SK-N-SH (cell line): ENCODE measurements at regions not wholly inside any gene's neighbourhood (a gene's known extent, or its start where the extent isn't known, plus 50 kb on each side); places are given as distances from the start of the nearest gene placed in this dataset.

Source experiments
- CTCF ChIA-PET: fragments of 300-600, 350-600 bp; formaldehyde crosslinking; extraction: SDS; loops from one replicate; lab custom pipeline; 2021; lab: Yijun Ruan, JAX
- POLR2A ChIA-PET: fragments of 350-600 bp; sonication (Branson Sonifier 250); formaldehyde crosslinking; extraction: SDS; loops from one replicate; lab custom pipeline; 2020; ENCODE audit warnings: antibody characterized with exemption, inconsistent platforms; lab: Yijun Ruan, JAX
- DNase-seq: peaks from one replicate; pipeline ENCODE4 v3.0.0; 2012
- H2AFZ ChIP-seq: fragments of 200-600 bp; sonication (generic); 2 replicates; pipeline ENCODE4 v1.8.1; 2016; ENCODE audit warnings: antibody characterized with exemption, mild to moderate bottlenecking, low read depth
- H3F3A ChIP-seq: fragments of 200-600 bp; sonication (generic); replicated peaks from 2 replicates; pipeline ENCODE3; 2016; ENCODE audit warnings: antibody characterized with exemption, mild to moderate bottlenecking; ENCODE audit not compliant: insufficient read depth
- H3K27ac ChIP-seq, 2 experiments: fragments of 200-500 bp in 1 of 2; fragments of 200-600 bp in 1 of 2; sonication (Bioruptor generic) in 1 of 2; sonication (generic), shearing (Covaris generic) in 1 of 2; 2 replicates each; pipeline versions ENCODE4 v1.5.1 to v1.6.1; 2014 to 2016; ENCODE audit warnings: low read depth in 2 of 2, inconsistent platforms in 1 of 2, low read length in 1 of 2, mild to moderate bottlenecking in 1 of 2, mixed read lengths in 1 of 2
- H3K27me3 ChIP-seq: fragments of 200-600 bp; sonication (generic), shearing (Covaris generic); 2 replicates; pipeline ENCODE4 v1.6.1; 2016; ENCODE audit warnings: mixed run types; ENCODE audit not compliant: insufficient read depth
- H3K36me3 ChIP-seq, 2 experiments: fragments of 200-500 bp in 1 of 2; fragments of 200-600 bp in 1 of 2; sonication (Bioruptor generic) in 1 of 2; sonication (generic) in 1 of 2; replicated peaks in 1 of 2; 2 replicates each; pipeline versions ENCODE3 to v1.5.1; 2014 to 2016; ENCODE audit warnings: low read length in 1 of 2, mild to moderate bottlenecking in 1 of 2; ENCODE audit not compliant: insufficient read depth in 2 of 2, control insufficient read depth in 1 of 2
- H3K4me1 ChIP-seq, 2 experiments: fragments of 200-500 bp in 1 of 2; fragments of 200-600 bp in 1 of 2; sonication (Bioruptor generic) in 1 of 2; sonication (generic), shearing (Covaris generic) in 1 of 2; 2 replicates each; pipeline versions ENCODE4 v1.5.1 to v1.6.1; 2014 to 2016; ENCODE audit warnings: low read depth in 1 of 2, low read length in 1 of 2, mixed run types in 1 of 2; ENCODE audit not compliant: insufficient read depth in 2 of 2, control insufficient read depth in 1 of 2
- H3K4me2 ChIP-seq: fragments of 200-600 bp; sonication (generic), shearing (Covaris generic); 2 replicates; pipeline ENCODE4 v1.6.1; 2017; ENCODE audit warnings: mixed run types
- H3K4me3 ChIP-seq, 2 experiments: fragments of 200-500 bp in 1 of 2; fragments of 200-600 bp in 1 of 2; sonication (Bioruptor generic) in 1 of 2; sonication (generic), shearing (Covaris generic) in 1 of 2; 2 replicates each; pipeline versions ENCODE4 v1.5.1 to v1.8.1; 2014 to 2016; ENCODE audit warnings: low read depth in 2 of 2, inconsistent platforms in 1 of 2, low read length in 1 of 2, mild to moderate bottlenecking in 1 of 2, mixed read lengths in 1 of 2, moderate library complexity in 1 of 2
- H3K79me2 ChIP-seq: fragments of 200-600 bp; sonication (generic); 2 replicates; pipeline ENCODE4 v1.8.1; 2017; ENCODE audit warnings: mild to moderate bottlenecking; ENCODE audit not compliant: insufficient read depth
- H3K9ac ChIP-seq: fragments of 200-600 bp; sonication (generic); 2 replicates; pipeline ENCODE4 v1.6.1; 2017; ENCODE audit warnings: mixed run types
- H3K9me2 ChIP-seq: fragments of 200-600 bp; sonication (generic); 2 replicates; pipeline ENCODE4 v1.6.1; 2017; ENCODE audit warnings: mixed run types
- H3K9me3 ChIP-seq: fragments of 200-600 bp; sonication (generic); 2 replicates; pipeline ENCODE4 v1.6.1; 2017; ENCODE audit warnings: mixed run types, mild to moderate bottlenecking, moderate library complexity
- H4K20me1 ChIP-seq: fragments of 200-600 bp; sonication (generic); 2 replicates; pipeline ENCODE4 v1.6.1; 2017; ENCODE audit warnings: mild to moderate bottlenecking, mixed run types; ENCODE audit not compliant: insufficient read depth
- CHD2 ChIP-seq: fragments of 150-350 bp; IDR thresholded peaks from 2 replicates; pipeline ENCODE4 v1.6.1; 2018; ENCODE audit warnings: low read length; ENCODE audit not compliant: partially characterized antibody
- EP300 ChIP-seq, 2 experiments: IDR thresholded peaks; 2 replicates each; pipeline versions ENCODE4 v1.4.0 to v1.6.1; 2012; ENCODE audit warnings: borderline replicate concordance in 1 of 2, low read depth in 1 of 2, low read length in 1 of 2
- FOSL2 ChIP-seq: IDR thresholded peaks from 2 replicates; pipeline ENCODE4 v1.4.0; 2012; ENCODE audit warnings: low read depth, mild to moderate bottlenecking, moderate library complexity, borderline replicate concordance
- WGBS: methylation state at CpG from one replicate; pipeline ENCODE4 v1.1.6; 2017; ENCODE audit warnings: low lambda C conversion rate; 5-methylcytosine and 5-hydroxymethylcytosine counted together
- TF ChIP-seq, protein P1 (sequence below): IDR thresholded peaks from 2 replicates; pipeline ENCODE4; 2012
- TF ChIP-seq, protein P2 (sequence below): IDR thresholded peaks from 2 replicates; pipeline ENCODE4 v1.6.1; 2012; ENCODE audit warnings: mild to moderate bottlenecking, low read depth, low read length, moderate library complexity
- TF ChIP-seq, protein P3 (sequence below): IDR thresholded peaks from 2 replicates; pipeline ENCODE4 v1.4.0; 2012; ENCODE audit warnings: low read depth, borderline replicate concordance

DNA sequence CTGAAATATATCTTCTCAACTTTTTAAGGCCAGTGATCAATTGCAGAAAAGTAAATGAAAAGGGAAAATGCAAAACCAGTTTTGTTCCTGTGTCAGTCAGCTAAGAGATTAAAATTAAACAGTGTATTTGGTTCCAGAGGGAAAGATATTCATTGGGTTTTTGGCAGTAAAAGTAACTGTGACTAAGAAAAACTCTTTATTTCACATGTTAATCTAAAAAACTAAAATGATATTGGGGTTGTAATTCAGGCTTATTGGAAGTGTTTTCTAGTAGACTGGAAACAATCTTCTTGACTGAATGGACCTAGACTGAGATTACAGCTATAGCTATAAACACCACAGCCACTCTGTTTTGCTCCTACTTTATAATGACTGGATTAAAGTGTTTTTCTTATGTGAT, 413.9 kb downstream of the ADGRL2 start:
- Histone ChIP-seq H3K36me3 (no peaks in the 10 kb centered on the region), H3K9me2 (no peaks in the 10 kb centered on the region), H3K9ac (no peak overlapping the region), H4K20me1 (no peaks in the 10 kb centered on the region), H3K4me1 (no peaks in the 10 kb centered on the region), H3K79me2 (no peaks in the 10 kb centered on the region)
- POLR2A ChIA-PET: no interaction called here
- TF ChIP-seq CHD2: no peak
- TF ChIP-seq, protein P1, sequence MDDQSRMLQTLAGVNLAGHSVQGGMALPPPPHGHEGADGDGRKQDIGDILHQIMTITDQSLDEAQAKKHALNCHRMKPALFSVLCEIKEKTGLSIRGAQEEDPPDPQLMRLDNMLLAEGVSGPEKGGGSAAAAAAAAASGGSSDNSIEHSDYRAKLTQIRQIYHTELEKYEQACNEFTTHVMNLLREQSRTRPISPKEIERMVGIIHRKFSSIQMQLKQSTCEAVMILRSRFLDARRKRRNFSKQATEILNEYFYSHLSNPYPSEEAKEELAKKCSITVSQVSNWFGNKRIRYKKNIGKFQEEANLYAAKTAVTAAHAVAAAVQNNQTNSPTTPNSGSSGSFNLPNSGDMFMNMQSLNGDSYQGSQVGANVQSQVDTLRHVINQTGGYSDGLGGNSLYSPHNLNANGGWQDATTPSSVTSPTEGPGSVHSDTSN: no peak
- TF ChIP-seq, protein P2, sequence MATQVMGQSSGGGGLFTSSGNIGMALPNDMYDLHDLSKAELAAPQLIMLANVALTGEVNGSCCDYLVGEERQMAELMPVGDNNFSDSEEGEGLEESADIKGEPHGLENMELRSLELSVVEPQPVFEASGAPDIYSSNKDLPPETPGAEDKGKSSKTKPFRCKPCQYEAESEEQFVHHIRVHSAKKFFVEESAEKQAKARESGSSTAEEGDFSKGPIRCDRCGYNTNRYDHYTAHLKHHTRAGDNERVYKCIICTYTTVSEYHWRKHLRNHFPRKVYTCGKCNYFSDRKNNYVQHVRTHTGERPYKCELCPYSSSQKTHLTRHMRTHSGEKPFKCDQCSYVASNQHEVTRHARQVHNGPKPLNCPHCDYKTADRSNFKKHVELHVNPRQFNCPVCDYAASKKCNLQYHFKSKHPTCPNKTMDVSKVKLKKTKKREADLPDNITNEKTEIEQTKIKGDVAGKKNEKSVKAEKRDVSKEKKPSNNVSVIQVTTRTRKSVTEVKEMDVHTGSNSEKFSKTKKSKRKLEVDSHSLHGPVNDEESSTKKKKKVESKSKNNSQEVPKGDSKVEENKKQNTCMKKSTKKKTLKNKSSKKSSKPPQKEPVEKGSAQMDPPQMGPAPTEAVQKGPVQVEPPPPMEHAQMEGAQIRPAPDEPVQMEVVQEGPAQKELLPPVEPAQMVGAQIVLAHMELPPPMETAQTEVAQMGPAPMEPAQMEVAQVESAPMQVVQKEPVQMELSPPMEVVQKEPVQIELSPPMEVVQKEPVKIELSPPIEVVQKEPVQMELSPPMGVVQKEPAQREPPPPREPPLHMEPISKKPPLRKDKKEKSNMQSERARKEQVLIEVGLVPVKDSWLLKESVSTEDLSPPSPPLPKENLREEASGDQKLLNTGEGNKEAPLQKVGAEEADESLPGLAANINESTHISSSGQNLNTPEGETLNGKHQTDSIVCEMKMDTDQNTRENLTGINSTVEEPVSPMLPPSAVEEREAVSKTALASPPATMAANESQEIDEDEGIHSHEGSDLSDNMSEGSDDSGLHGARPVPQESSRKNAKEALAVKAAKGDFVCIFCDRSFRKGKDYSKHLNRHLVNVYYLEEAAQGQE: no peak
- TF ChIP-seq, all 33 proteins: peak for 0
- Histone ChIP-seq H2AFZ (no peak overlapping the region), H3K4me3 (no peak overlapping the region), H3K9me3 (no peaks in the 10 kb centered on the region), H3K27ac (no peak overlapping the region), H3K27me3 (no peaks in the 10 kb centered on the region), H3F3A (no peaks in the 10 kb centered on the region), H3K4me2 (no peak overlapping the region)
- no peak for DNase-seq
- CTCF ChIA-PET: interaction anchor here (0.6 kb wide), 1 partner anchor 1675 kb away, joined by 3 read pairs; no protein-coding TSS in a partner anchor

DNA sequence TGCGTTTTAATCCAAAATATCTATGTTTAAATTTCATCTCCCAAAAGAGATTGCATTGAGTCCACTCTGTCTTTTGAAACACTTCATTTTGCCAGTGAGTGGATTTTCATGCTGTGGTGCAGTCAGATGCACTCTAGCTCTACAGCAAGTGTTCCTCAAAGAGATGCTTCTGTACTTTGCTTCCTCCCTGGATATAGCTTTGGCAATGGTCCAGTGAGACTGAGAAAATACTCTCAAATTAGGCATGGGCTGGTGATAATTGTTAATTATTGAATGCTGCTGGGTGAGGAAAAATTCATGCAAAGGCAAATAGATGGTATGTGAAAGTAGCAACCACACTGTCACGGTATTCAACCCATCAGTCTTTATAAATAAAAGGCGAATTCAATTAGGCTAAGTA, 396.9 kb downstream of the ADGRL2 start:
- no peak overlapping the region for H2AFZ ChIP-seq
- TF ChIP-seq FOSL2 (no peak), EP300 (IDR thresholded peaks at IDR 0.05; ENCODE audit: borderline replicate concordance in 1 of 2, low read depth in 1 of 2, low read length in 1 of 2) (no peak)
- TF ChIP-seq, protein P3, sequence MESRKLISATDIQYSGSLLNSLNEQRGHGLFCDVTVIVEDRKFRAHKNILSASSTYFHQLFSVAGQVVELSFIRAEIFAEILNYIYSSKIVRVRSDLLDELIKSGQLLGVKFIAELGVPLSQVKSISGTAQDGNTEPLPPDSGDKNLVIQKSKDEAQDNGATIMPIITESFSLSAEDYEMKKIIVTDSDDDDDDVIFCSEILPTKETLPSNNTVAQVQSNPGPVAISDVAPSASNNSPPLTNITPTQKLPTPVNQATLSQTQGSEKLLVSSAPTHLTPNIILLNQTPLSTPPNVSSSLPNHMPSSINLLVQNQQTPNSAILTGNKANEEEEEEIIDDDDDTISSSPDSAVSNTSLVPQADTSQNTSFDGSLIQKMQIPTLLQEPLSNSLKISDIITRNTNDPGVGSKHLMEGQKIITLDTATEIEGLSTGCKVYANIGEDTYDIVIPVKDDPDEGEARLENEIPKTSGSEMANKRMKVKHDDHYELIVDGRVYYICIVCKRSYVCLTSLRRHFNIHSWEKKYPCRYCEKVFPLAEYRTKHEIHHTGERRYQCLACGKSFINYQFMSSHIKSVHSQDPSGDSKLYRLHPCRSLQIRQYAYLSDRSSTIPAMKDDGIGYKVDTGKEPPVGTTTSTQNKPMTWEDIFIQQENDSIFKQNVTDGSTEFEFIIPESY: no peak
- POLR2A ChIA-PET: no interaction called here
- CTCF ChIA-PET: no interaction called here
- no peak overlapping the region for H3K27ac ChIP-seq
- WGBS: 73% methylated on average over 3 of the region's 3 CpGs
- no peak overlapping the region for H3K9ac ChIP-seq
- no peaks in the 10 kb centered on the region for H4K20me1 ChIP-seq
- no peaks in the 10 kb centered on the region for H3K27me3 ChIP-seq
- no peak overlapping the region for H3K4me3 ChIP-seq
- no peaks in the 10 kb centered on the region for H3K36me3 ChIP-seq
- DNase-seq: no peak
- no peaks in the 10 kb centered on the region; the same call in 1 of the 2 replicates for H3K9me2 ChIP-seq
- no peaks in the 10 kb centered on the region for H3K4me1 ChIP-seq
- no peak overlapping the region for H3K4me2 ChIP-seq
- H3F3A ChIP-seq: no peaks in the 10 kb centered on the region
- no peaks in the 10 kb centered on the region for H3K79me2 ChIP-seq
- no peaks in the 10 kb centered on the region for H3K9me3 ChIP-seq
